ENCODE measurements at regions not wholly inside any gene's neighbourhood (a gene's known extent, or its start where the extent isn't known, plus 50 kb on each side); places are given as distances from the start of the nearest gene placed in this dataset.
"Not testable (repeated sequence)": the region's sequence is repeated elsewhere in the genome, so short reads cannot be mapped to it uniquely, and the experiment has no call there.

GRCh38 chr2:4775668-4776067, 916.5 kb upstream of the SOX11 start:
- in situ Hi-C loops (cut with HindIII; ENCODE audit: low pct_unique_long_range_greater_than_20kb, low sequenced_read_pairs) = no loop called here

GRCh38 chr2:4780679-4781078, 911.5 kb upstream of the SOX11 start:
- in situ Hi-C loops (cut with HindIII; ENCODE audit: low pct_unique_long_range_greater_than_20kb, low sequenced_read_pairs) = no loop called here
- peak; percentile 16 for DNase-seq (ENCODE audit: low read depth)

More at GRCh38 chr2:4775668-4776067, 916.5 kb upstream of the SOX11 start:
- DNase-seq (ENCODE audit: low read depth) = no peak

GRCh38 chr2:4782647-4783046, 909.5 kb upstream of the SOX11 start:
- DNase-seq (ENCODE audit: low read depth) = no peak
- in situ Hi-C loops (cut with HindIII; ENCODE audit: low pct_unique_long_range_greater_than_20kb, low sequenced_read_pairs) = no loop called here

GRCh38 chr2:4791488-4791887, 900.7 kb upstream of the SOX11 start:
- no peak for DNase-seq (ENCODE audit: low read depth)
- in situ Hi-C loops (cut with HindIII; ENCODE audit: low pct_unique_long_range_greater_than_20kb, low sequenced_read_pairs) = no loop called here

GRCh38 chr2:4792126-4792525, 900.1 kb upstream of the SOX11 start:
- in situ Hi-C loops (cut with HindIII; ENCODE audit: low pct_unique_long_range_greater_than_20kb, low sequenced_read_pairs) = no loop called here
- no peak for DNase-seq (ENCODE audit: low read depth)

GRCh38 chr2:4803396-4803795, 888.8 kb upstream of the SOX11 start:
- DNase-seq (ENCODE audit: low read depth) = no peak
- in situ Hi-C loops (cut with HindIII; ENCODE audit: low pct_unique_long_range_greater_than_20kb, low sequenced_read_pairs) = no loop called here

GRCh38 chr2:4814137-4814536, 878.0 kb upstream of the SOX11 start:
- DNase-seq (ENCODE audit: low read depth); in situ Hi-C loops (cut with HindIII; ENCODE audit: low pct_unique_long_range_greater_than_20kb, low sequenced_read_pairs): not testable (repeated sequence)

GRCh38 chr2:4827836-4828235, 864.3 kb upstream of the SOX11 start:
- DNase-seq (ENCODE audit: low read depth) = no peak
- in situ Hi-C loops (cut with HindIII; ENCODE audit: low pct_unique_long_range_greater_than_20kb, low sequenced_read_pairs) = no loop called here

- no peak for DNase-seq (ENCODE audit: low read depth)
- in situ Hi-C loops (cut with HindIII; ENCODE audit: low pct_unique_long_range_greater_than_20kb, low sequenced_read_pairs) = no loop called here
Measured at GRCh38 chr2:4828682-4829374, 863.4 kb upstream of the SOX11 start.

GRCh38 chr2:4831751-4832150, 860.4 kb upstream of the SOX11 start:
- no peak for DNase-seq (ENCODE audit: low read depth)
- in situ Hi-C loops (cut with HindIII; ENCODE audit: low pct_unique_long_range_greater_than_20kb, low sequenced_read_pairs) = no loop called here

- in situ Hi-C loops (cut with HindIII; ENCODE audit: low pct_unique_long_range_greater_than_20kb, low sequenced_read_pairs) = no loop called here
- no peak for DNase-seq (ENCODE audit: low read depth)
Measured at GRCh38 chr2:4832642-4833041, 859.5 kb upstream of the SOX11 start.

GRCh38 chr2:4838626-4839025, 853.6 kb upstream of the SOX11 start:
- in situ Hi-C loops (cut with HindIII; ENCODE audit: low pct_unique_long_range_greater_than_20kb, low sequenced_read_pairs) = no loop called here
- no peak for DNase-seq (ENCODE audit: low read depth)

- DNase-seq (ENCODE audit: low read depth) = no peak
- in situ Hi-C loops (cut with HindIII; ENCODE audit: low pct_unique_long_range_greater_than_20kb, low sequenced_read_pairs) = no loop called here
Measured at GRCh38 chr2:4840791-4841190, 851.4 kb upstream of the SOX11 start.

- DNase-seq (ENCODE audit: low read depth) = no peak
- in situ Hi-C loops (cut with HindIII; ENCODE audit: low pct_unique_long_range_greater_than_20kb, low sequenced_read_pairs) = no loop called here
Measured at GRCh38 chr2:4844881-4845280, 847.3 kb upstream of the SOX11 start.

- no peak for DNase-seq (ENCODE audit: low read depth)
- in situ Hi-C loops (cut with HindIII; ENCODE audit: low pct_unique_long_range_greater_than_20kb, low sequenced_read_pairs) = no loop called here
Measured at GRCh38 chr2:4862031-4862430, 830.2 kb upstream of the SOX11 start.

GRCh38 chr2:4866198-4866597, 826.0 kb upstream of the SOX11 start:
- in situ Hi-C loops (cut with HindIII; ENCODE audit: low pct_unique_long_range_greater_than_20kb, low sequenced_read_pairs) = no loop called here
- no peak for DNase-seq (ENCODE audit: low read depth)

GRCh38 chr2:4868466-4868865, 823.7 kb upstream of the SOX11 start:
- in situ Hi-C loops (cut with HindIII; ENCODE audit: low pct_unique_long_range_greater_than_20kb, low sequenced_read_pairs) = no loop called here
- no peak for DNase-seq (ENCODE audit: low read depth)

GRCh38 chr2:4869154-4869553, 823.0 kb upstream of the SOX11 start:
- no peak for DNase-seq (ENCODE audit: low read depth)
- in situ Hi-C loops (cut with HindIII; ENCODE audit: low pct_unique_long_range_greater_than_20kb, low sequenced_read_pairs) = no loop called here

GRCh38 chr2:4873364-4873763, 818.8 kb upstream of the SOX11 start:
- in situ Hi-C loops (cut with HindIII; ENCODE audit: low pct_unique_long_range_greater_than_20kb, low sequenced_read_pairs) = no loop called here

GRCh38 chr2:4873876-4874593, 818.1 kb upstream of the SOX11 start:
- in situ Hi-C loops (cut with HindIII; ENCODE audit: low pct_unique_long_range_greater_than_20kb, low sequenced_read_pairs) = no loop called here
- no peak for DNase-seq (ENCODE audit: low read depth)

More at GRCh38 chr2:4873364-4873763, 818.8 kb upstream of the SOX11 start:
- DNase-seq (ENCODE audit: low read depth) = no peak

All from Caki2 (cell line).